Ovary (tissue), 3 donors: ENCODE measurements at regions not wholly inside any gene's neighbourhood (a gene's known extent, or its start where the extent isn't known, plus 50 kb on each side); places are given as distances from the start of the nearest gene placed in this dataset.

ENCODE experiments used
- POLR2A ChIP-seq: fragments of 450-650 bp; IDR thresholded peaks from one replicate; pipeline ENCODE4 v1.6.1; 2017; ENCODE audit warnings: antibody characterized with exemption, mild to moderate bottlenecking, moderate library complexity
- TF ChIP-seq, protein P1 (sequence below), 3 donors: fragments of 450-650 bp in 2 of 3; fragments of 200-600 bp in 1 of 3; IDR thresholded peaks; one replicate each; pipeline versions ENCODE4 v1.5.1 to v1.8.0; 2016 to 2022; ENCODE audit warnings: antibody characterized with exemption in 3 of 3, mild to moderate bottlenecking in 1 of 3
- donor health status: DM: no; HTN: no; CAD: no.

DNA sequence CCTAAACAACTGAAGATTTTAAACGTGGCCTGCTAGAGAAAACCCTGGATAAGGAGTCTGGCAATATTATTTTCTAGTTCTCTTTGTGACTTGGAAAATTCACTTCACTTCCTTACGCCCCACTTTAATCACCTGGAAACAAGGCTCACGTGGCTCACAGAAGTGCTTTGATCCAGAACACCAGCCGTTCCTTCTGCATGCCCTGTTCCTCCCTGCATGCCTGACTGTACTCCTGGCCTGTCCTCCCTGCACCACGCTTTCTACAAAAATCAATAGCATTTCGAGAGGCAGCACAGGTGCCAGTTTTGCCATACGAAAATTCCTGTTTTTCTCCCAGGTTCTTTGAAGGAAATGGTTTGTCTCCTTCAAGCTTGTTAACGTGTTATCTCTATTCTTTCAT, 474.2 kb upstream of the RGMA start:
- TF ChIP-seq, protein P1, sequence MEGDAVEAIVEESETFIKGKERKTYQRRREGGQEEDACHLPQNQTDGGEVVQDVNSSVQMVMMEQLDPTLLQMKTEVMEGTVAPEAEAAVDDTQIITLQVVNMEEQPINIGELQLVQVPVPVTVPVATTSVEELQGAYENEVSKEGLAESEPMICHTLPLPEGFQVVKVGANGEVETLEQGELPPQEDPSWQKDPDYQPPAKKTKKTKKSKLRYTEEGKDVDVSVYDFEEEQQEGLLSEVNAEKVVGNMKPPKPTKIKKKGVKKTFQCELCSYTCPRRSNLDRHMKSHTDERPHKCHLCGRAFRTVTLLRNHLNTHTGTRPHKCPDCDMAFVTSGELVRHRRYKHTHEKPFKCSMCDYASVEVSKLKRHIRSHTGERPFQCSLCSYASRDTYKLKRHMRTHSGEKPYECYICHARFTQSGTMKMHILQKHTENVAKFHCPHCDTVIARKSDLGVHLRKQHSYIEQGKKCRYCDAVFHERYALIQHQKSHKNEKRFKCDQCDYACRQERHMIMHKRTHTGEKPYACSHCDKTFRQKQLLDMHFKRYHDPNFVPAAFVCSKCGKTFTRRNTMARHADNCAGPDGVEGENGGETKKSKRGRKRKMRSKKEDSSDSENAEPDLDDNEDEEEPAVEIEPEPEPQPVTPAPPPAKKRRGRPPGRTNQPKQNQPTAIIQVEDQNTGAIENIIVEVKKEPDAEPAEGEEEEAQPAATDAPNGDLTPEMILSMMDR (IDR thresholded peaks at IDR 0.05): no peak
- TF ChIP-seq POLR2A: no peak
